Activated naive CD8-positive, alpha-beta T cell treated with anti-CD3 and anti-CD28 coated beads, Interleukin-2, amount 10 ng/mL, durations not matched to agents 7 days and 5 days (primary cell): ENCODE measurements at regions not wholly inside any gene's neighbourhood (a gene's known extent, or its start where the extent isn't known, plus 50 kb on each side); places are given as distances from the start of the nearest gene placed in this dataset.

Experiments used
- ATAC-seq: fragments of 150-1000 bp; cut with Tn5 transposase; one replicate; pipeline ENCODE4 v1.10.0; 2021; ENCODE audit warnings: low read depth, moderate library complexity
- POLR2A ChIA-PET: fragments of 350-600 bp; sonication (Branson Sonifier 250); formaldehyde crosslinking; loops from one replicate; lab custom pipeline; 2021; ENCODE audit warnings: antibody characterized with exemption; lab: Charles Lee
- DNase-seq: peaks from one replicate; pipeline ENCODE4 v3.0.0; 2021
- H3K27ac Mint-ChIP-seq: one replicate; pipeline ENCODE4 v1.8.0; 2022; ENCODE audit warnings: mild to moderate bottlenecking, mixed read lengths
- H3K27me3 Mint-ChIP-seq: one replicate; pipeline ENCODE4 v1.8.0; 2022; ENCODE audit warnings: mild to moderate bottlenecking, moderate library complexity, mixed read lengths
- H3K36me3 Mint-ChIP-seq: one replicate; pipeline ENCODE4 v1.8.0; 2021; ENCODE audit warnings: mild to moderate bottlenecking, mixed read lengths
- H3K4me1 Mint-ChIP-seq: one replicate; pipeline ENCODE4 v1.8.0; 2021; ENCODE audit warnings: mixed read lengths
- H3K4me3 Mint-ChIP-seq: one replicate; pipeline ENCODE4 v1.8.0; 2022; ENCODE audit warnings: mild to moderate bottlenecking, moderate library complexity, mixed read lengths
- H3K9me3 Mint-ChIP-seq: one replicate; pipeline ENCODE4 v1.8.0; 2021; ENCODE audit warnings: mixed read lengths

DNA sequence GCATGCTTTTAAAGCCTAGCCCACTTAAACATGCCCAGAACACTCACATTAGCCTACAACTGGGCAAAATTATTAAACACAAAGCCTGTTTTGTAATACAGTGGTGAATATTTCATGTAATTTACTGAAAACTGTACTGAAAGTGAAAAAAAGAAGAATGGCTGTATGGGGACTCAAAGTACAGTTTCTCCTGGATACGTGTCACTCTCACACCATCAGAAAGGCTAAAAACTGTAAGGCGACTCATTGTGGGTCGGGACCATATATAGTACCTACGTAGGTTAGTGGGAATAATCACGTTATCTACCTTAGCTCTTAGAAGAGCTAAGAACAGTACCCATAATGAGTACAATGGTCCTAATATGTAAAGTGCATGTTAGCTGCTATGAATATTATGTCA is 80.2 kb upstream of the SPATA12 start:
- DNase-seq: no peak
- no peaks in the 10 kb centered on the region for H3K9me3 Mint-ChIP-seq
- peaks cover 21% of the 10 kb centered on the region for H3K4me1 Mint-ChIP-seq
- POLR2A ChIA-PET: no interaction called here
- no peak overlapping the region for H3K4me3 Mint-ChIP-seq
- no peaks in the 10 kb centered on the region for H3K36me3 Mint-ChIP-seq
- no peak overlapping the region for H3K27ac Mint-ChIP-seq
- H3K27me3 Mint-ChIP-seq: no peaks in the 10 kb centered on the region
- ATAC-seq: no peak

DNA sequence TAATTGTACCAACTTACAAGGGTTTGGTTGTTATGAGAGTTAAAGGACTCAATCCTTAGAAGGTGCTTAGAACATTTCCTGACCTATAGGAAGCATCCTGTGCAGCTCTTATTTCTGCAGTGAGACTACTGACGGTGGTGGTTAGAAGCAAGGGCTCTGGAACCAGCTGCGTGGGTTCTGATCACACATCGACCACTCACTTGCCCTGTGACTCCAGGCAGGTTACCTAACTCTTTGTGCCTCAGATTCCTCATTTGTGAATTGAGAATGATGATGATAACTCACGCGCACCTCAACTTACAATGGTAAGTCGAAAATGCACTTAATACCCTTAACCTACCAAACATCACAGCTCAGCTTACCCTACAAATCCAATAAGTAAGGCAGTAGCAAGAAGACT is 80.7 kb upstream of the SPATA12 start:
- Mint-ChIP-seq H3K27me3 (no peaks in the 10 kb centered on the region), H3K36me3 (no peaks in the 10 kb centered on the region), H3K4me1 (peaks cover 21% of the 10 kb centered on the region), H3K9me3 (no peaks in the 10 kb centered on the region), H3K4me3 (no peak overlapping the region), H3K27ac (no peak overlapping the region)
- no peak for DNase-seq
- no peak for ATAC-seq
- POLR2A ChIA-PET: no interaction called here

DNA sequence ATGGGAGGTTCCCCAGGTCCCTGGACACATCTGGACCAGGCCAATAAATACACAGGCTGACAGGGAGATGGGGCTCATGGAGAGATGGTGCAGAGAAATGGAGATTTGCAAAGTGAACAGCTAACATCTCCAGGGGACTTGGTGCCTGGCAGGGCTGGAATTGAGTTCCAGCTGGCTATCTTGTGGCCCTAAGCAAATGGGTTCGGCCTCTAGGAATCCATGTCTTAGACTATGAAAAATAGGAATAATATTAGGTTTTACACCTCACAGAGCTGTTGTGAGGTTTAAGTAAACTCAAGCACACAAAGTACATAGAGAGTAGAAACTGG is 82.9 kb upstream of the SPATA12 start:
- no peaks in the 10 kb centered on the region for H3K36me3 Mint-ChIP-seq
- no peaks in the 10 kb centered on the region for H3K9me3 Mint-ChIP-seq
- peaks cover 16% of the 10 kb centered on the region for H3K4me1 Mint-ChIP-seq
- H3K4me3 Mint-ChIP-seq: no peak overlapping the region
- no peak overlapping the region for H3K27ac Mint-ChIP-seq
- H3K27me3 Mint-ChIP-seq: peaks cover 2% of the 10 kb centered on the region
- no peak for DNase-seq
- no peak for ATAC-seq
- POLR2A ChIA-PET: no interaction called here

DNA sequence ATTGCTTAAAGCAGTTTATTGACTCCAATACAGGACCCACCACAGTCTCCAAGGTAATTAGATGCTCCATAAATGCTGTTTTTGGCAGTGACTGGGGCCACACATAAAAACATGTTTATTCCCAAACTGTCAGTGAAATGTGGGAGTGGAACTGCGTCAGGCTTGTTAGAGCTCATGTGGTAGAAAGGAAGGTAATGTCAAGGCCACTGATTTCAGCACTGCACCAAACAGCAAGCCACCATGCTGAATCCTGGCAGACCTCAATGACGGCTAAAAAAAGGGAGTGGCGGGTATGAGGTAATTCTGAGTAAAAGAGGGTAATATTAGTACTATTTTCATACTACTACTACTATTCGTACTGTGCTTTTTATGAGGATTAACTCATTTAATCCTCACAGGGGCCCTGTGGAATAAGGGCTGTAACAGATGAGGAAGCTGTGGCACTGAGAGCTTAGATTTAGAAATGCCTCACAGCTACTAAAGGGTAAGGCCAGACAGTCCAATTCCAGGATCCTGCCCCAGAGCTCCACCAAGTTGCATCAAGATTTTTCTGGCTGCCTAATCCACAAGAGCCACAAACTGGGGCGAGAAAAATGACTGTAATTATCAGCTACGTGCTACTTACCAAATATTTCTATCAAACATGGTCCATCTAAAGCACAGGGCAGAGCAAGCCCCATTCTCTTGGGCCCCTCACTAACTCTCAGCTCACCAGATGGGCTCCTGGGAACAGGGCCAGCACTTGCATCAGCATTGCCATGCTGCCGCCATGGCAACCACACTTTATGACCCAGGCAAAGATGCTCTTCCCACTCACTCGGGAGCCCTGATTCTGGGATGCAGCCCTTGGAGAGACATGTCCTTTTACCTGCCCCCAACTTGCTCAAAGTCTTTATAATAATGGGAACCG is 83.6 kb upstream of the SPATA12 start:
- H3K27ac Mint-ChIP-seq: no peak overlapping the region
- peaks cover 2% of the 10 kb centered on the region for H3K27me3 Mint-ChIP-seq
- ATAC-seq (no peak), DNase-seq (no peak)
- POLR2A ChIA-PET: no interaction called here
- H3K4me3 Mint-ChIP-seq: no peak overlapping the region
- H3K9me3 Mint-ChIP-seq: no peaks in the 10 kb centered on the region
- no peaks in the 10 kb centered on the region for H3K36me3 Mint-ChIP-seq
- H3K4me1 Mint-ChIP-seq: peaks cover 16% of the 10 kb centered on the region

GRCh38 chr3:56975567-56975966 is 84.9 kb upstream of the SPATA12 start:
- no peak for DNase-seq
- H3K4me1 Mint-ChIP-seq: peaks cover 8% of the 10 kb centered on the region
- no peak overlapping the region for H3K27ac Mint-ChIP-seq
- ATAC-seq: no peak
- no peaks in the 10 kb centered on the region for H3K36me3 Mint-ChIP-seq
- H3K27me3 Mint-ChIP-seq: peaks cover 2% of the 10 kb centered on the region
- no peaks in the 10 kb centered on the region for H3K9me3 Mint-ChIP-seq
- POLR2A ChIA-PET: no interaction called here
- H3K4me3 Mint-ChIP-seq: no peak overlapping the region

DNA sequence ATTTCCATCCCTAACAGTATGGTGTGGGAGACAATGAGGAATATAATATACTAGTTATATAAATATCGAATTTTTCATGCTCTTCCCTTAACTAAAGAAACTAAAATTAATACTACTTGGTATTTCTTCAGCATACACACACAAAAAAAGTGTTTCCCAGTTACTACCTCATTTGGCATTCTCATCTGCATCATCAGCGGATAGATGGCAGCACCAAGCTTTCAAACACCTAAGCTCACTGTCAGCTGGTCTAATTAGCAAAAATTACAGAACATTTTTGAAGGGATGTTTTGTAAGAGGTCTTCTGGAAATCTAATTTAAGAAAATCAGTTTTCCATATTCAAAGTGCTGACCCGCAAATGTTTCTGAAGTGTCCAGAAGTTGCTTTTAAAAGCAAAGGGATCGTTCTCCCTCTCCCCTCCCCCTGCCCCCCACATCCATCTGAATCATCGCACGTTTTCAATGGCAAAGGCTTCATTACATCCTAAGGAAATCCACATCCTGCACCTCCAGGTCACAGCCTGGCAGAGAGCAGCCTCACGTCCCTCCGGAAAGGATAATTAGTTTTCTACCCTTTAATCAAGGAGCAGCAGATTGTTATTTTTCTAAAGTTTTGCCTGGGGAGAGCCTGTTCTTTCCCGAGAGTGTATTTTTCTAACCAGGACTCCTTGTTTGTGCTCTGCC is 86.1 kb upstream of the SPATA12 start:
- H3K4me3 Mint-ChIP-seq: no peak overlapping the region
- DNase-seq (no peak), ATAC-seq (no peak)
- H3K36me3 Mint-ChIP-seq: no peaks in the 10 kb centered on the region
- POLR2A ChIA-PET: interaction anchor here (0.5 kb wide), 1 partner anchor 7 kb away, joined by 4 read pairs; no protein-coding TSS in a partner anchor
- no peak overlapping the region for H3K27ac Mint-ChIP-seq
- H3K27me3 Mint-ChIP-seq: peaks cover 2% of the 10 kb centered on the region
- no peaks in the 10 kb centered on the region for H3K9me3 Mint-ChIP-seq
- H3K4me1 Mint-ChIP-seq: no peaks in the 10 kb centered on the region

DNA sequence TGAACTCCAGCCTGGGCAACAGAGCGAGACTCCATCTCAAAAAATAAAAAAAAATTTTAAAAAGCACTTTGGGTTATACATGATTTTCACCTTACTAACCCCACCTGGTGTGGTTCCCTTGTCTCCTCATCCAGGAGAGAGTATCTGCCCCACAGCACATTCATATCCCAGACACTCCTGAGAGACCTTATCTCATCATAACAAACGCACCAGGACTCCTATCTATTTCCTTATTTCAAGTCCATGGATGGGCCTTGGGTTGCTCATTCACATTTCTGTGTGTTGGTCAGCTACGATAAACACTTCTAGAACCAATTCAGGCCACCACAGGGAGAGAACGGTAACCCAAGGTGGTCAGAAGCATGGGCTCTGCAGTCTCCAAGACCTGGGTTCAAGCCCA is 88.6 kb upstream of the SPATA12 start:
- Mint-ChIP-seq H3K9me3 (no peaks in the 10 kb centered on the region), H3K27me3 (peaks cover 2% of the 10 kb centered on the region), H3K4me1 (no peaks in the 10 kb centered on the region), H3K27ac (no peak overlapping the region), H3K36me3 (no peaks in the 10 kb centered on the region), H3K4me3 (no peak overlapping the region)
- no peak for ATAC-seq
- POLR2A ChIA-PET: no interaction called here
- no peak for DNase-seq

- H3K36me3 Mint-ChIP-seq: peaks cover 2% of the 10 kb centered on the region
- no peaks in the 10 kb centered on the region for H3K4me1 Mint-ChIP-seq
- H3K4me3 Mint-ChIP-seq: no peak overlapping the region
- ATAC-seq: no peak
- POLR2A ChIA-PET: interaction anchor here (0.6 kb wide), 1 partner anchor 237 kb away, joined by 3 read pairs; no protein-coding TSS in a partner anchor
- no peak for DNase-seq
- H3K9me3 Mint-ChIP-seq: peaks cover 2% of the 10 kb centered on the region
- H3K27me3 Mint-ChIP-seq: peaks cover 2% of the 10 kb centered on the region
- no peak overlapping the region for H3K27ac Mint-ChIP-seq
Observed at GRCh38 chr3:56971261-56971660, 89.2 kb upstream of the SPATA12 start.

- Mint-ChIP-seq H3K4me3 (no peak overlapping the region), H3K4me1 (no peaks in the 10 kb centered on the region), H3K9me3 (peaks cover 4% of the 10 kb centered on the region), H3K36me3 (peaks cover 2% of the 10 kb centered on the region), H3K27ac (no peak overlapping the region), H3K27me3 (peaks cover 2% of the 10 kb centered on the region)
- DNase-seq: no peak
- POLR2A ChIA-PET: interaction anchor here (0.6 kb wide), 1 partner anchor 236 kb away, joined by 3 read pairs; no protein-coding TSS in a partner anchor
- no peak for ATAC-seq
Observed at GRCh38 chr3:56970461-56970879, 90.0 kb upstream of the SPATA12 start.

DNA sequence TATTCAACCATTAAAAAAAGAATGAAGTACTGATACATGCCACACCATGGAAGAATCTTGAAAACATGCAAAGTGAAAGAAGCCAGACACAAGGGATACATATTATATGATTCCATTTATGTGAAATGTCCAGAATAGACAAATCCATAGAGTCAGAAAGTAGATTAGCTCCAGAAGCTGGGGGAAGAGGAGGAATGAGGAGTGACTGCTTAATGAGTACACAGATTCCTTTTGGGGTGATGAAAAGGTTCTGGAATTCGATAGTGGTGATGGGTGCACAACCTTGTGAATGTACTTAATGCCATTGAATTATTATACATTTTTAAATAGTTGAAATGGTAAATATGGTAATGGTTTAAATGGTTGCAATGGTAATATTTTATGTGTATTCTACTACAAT is 90.6 kb upstream of the SPATA12 start:
- DNase-seq (no peak), ATAC-seq (no peak)
- Mint-ChIP-seq H3K9me3 (peaks cover 7% of the 10 kb centered on the region), H3K36me3 (peaks cover 4% of the 10 kb centered on the region), H3K4me1 (no peaks in the 10 kb centered on the region), H3K4me3 (no peak overlapping the region), H3K27ac (no peak overlapping the region), H3K27me3 (peaks cover 2% of the 10 kb centered on the region)
- POLR2A ChIA-PET: interaction anchor here (0.7 kb wide), 1 partner anchor 237 kb away, joined by 4 read pairs; no protein-coding TSS in a partner anchor

GRCh38 chr3:56966509-56966908 is 94.0 kb upstream of the SPATA12 start:
- no peaks in the 10 kb centered on the region for H3K27me3 Mint-ChIP-seq
- H3K36me3 Mint-ChIP-seq: peaks cover 4% of the 10 kb centered on the region
- no peak overlapping the region for H3K4me3 Mint-ChIP-seq
- H3K27ac Mint-ChIP-seq: no peak overlapping the region
- H3K4me1 Mint-ChIP-seq: no peaks in the 10 kb centered on the region
- peak; percentile 37 for ATAC-seq
- no peak for DNase-seq
- POLR2A ChIA-PET: interaction anchor here (0.9 kb wide), 1 partner anchor 34 kb away, joined by 3 read pairs; no protein-coding TSS in a partner anchor
- peaks cover 8% of the 10 kb centered on the region for H3K9me3 Mint-ChIP-seq

GRCh38 chr3:56966104-56966503 is 94.4 kb upstream of the SPATA12 start:
- no peak overlapping the region for H3K27ac Mint-ChIP-seq
- H3K4me3 Mint-ChIP-seq: no peak overlapping the region
- no peak for DNase-seq
- ATAC-seq: peak; percentile 24
- POLR2A ChIA-PET: interaction anchor here (0.6 to 0.9 kb wide), 2 partner anchors 33 to 293 kb away, joined by 3 to 5 read pairs; no protein-coding TSS in a partner anchor
- peaks cover 8% of the 10 kb centered on the region for H3K9me3 Mint-ChIP-seq
- H3K27me3 Mint-ChIP-seq: no peaks in the 10 kb centered on the region
- peaks cover 4% of the 10 kb centered on the region for H3K36me3 Mint-ChIP-seq
- no peaks in the 10 kb centered on the region for H3K4me1 Mint-ChIP-seq

DNA sequence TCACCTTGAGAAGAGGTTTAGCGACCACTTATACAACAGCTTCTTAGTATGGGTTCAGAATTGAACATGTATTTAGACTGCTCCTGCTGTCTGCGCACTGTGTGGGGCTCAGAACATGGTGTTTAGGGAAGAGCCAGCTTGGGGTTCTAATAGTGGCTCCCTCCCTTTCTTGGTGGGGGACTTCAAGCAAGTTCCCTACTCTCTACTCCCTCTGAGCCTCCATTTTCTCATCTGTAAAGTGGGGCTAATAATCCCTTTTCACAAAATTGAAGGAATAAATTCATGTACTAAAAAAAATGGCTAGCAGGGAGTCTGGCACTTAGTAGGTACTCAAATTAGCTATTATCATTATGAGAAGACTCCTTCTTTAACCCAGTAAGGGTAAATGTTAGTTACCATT is 97.5 kb upstream of the SPATA12 start:
- no peak overlapping the region for H3K4me3 Mint-ChIP-seq
- H3K36me3 Mint-ChIP-seq: peaks cover 4% of the 10 kb centered on the region
- no peaks in the 10 kb centered on the region for H3K27me3 Mint-ChIP-seq

More for the DNA sequence above, 97.5 kb upstream of the SPATA12 start:
- POLR2A ChIA-PET: no interaction called here
- H3K4me1 Mint-ChIP-seq: no peaks in the 10 kb centered on the region
- ATAC-seq: no peak
- DNase-seq: no peak
- H3K9me3 Mint-ChIP-seq: peaks cover 8% of the 10 kb centered on the region
- H3K27ac Mint-ChIP-seq: no peak overlapping the region
